HL-60 (cell line): ENCODE measurements at regions not wholly inside any gene's neighbourhood (a gene's known extent, or its start where the extent isn't known, plus 50 kb on each side); places are given as distances from the start of the nearest gene placed in this dataset.

Experiments
- GABPA ChIP-seq: IDR thresholded peaks from 2 replicates; pipeline ENCODE4 v1.6.1; 2012; ENCODE audit warnings: low read depth
- TF ChIP-seq, protein P1 (sequence below): IDR thresholded peaks from one replicate; pipeline ENCODE4 v1.5.1; 2011; ENCODE audit warnings: low read length, control low read depth, inconsistent platforms; ENCODE audit not compliant: insufficient read depth

DNA sequence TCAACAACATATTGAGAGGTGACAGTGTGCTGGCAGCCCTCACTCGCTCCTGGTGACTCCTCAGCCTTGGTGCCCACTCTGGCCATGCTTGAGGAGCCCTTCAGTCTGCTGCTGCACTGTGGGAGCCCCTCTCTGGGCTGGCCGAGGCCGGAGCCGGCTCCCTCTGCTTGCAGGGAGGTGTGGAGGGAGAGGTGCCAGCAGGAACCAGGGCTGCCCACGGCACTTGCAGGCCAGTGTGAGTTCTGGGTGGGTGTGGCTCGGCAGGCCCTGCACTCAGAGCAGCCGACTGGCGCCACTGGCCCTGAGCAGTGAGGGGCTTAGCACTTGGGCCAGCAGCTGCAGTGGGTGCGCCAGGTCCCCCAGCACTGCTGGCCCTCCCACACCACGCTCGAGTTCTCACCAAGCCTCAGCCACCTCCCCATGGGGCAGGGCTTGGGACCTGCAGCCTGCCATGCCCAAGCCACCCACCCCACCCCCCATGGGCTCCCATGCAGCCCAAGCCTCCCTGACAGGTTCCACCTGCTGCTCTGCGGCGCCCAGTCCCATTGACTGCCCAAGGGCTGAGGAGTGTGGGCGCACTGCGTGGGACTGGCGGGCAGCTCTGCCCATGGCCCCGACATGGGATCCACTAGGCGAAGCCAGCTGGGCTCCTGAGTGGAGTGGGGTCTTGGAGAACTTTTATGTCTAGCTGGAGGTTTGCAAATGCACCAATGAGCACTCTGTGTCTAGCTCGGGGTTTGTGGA, 377.1 kb upstream of the ANKRD30A start:
- TF ChIP-seq, protein P1, sequence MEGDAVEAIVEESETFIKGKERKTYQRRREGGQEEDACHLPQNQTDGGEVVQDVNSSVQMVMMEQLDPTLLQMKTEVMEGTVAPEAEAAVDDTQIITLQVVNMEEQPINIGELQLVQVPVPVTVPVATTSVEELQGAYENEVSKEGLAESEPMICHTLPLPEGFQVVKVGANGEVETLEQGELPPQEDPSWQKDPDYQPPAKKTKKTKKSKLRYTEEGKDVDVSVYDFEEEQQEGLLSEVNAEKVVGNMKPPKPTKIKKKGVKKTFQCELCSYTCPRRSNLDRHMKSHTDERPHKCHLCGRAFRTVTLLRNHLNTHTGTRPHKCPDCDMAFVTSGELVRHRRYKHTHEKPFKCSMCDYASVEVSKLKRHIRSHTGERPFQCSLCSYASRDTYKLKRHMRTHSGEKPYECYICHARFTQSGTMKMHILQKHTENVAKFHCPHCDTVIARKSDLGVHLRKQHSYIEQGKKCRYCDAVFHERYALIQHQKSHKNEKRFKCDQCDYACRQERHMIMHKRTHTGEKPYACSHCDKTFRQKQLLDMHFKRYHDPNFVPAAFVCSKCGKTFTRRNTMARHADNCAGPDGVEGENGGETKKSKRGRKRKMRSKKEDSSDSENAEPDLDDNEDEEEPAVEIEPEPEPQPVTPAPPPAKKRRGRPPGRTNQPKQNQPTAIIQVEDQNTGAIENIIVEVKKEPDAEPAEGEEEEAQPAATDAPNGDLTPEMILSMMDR = no peak
- TF ChIP-seq GABPA = no peak
